GM10266 (cell line): ENCODE measurements at regions not wholly inside any gene's neighbourhood (a gene's known extent, or its start where the extent isn't known, plus 50 kb on each side); places are given as distances from the start of the nearest gene placed in this dataset.

Source experiments
- DNase-seq: peaks from one replicate; pipeline ENCODE4 v3.0.0; 2012; ENCODE audit errors: extremely low spot score
- TF ChIP-seq, protein P1 (sequence below): IDR thresholded peaks from 2 replicates; pipeline ENCODE4 v1.5.1; 2012; ENCODE audit warnings: mild to moderate bottlenecking, low read depth; ENCODE audit not compliant: control insufficient read depth, insufficient read depth; ENCODE audit errors: missing control alignments

DNA sequence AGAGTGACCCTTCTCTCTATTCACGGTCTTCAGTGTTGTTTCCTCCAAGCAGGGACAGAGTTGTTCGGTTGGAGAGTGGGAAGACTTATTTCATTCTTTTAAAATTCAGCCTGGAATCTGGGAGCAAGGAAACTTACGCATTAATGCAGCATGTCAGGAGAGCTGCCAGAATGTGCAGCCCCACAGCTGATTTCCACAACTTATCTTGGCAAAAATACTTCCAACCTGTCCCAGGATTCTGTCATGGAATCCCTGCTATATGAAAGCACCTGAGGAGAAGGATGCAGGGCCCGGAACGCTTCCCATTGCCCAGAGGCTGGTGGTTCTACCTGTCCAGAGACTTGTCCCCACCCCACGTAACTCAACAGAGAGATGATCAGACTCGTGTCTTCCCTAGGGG lies 86.9 kb upstream of the MKI67 start:
- no peak for DNase-seq
- TF ChIP-seq, protein P1, sequence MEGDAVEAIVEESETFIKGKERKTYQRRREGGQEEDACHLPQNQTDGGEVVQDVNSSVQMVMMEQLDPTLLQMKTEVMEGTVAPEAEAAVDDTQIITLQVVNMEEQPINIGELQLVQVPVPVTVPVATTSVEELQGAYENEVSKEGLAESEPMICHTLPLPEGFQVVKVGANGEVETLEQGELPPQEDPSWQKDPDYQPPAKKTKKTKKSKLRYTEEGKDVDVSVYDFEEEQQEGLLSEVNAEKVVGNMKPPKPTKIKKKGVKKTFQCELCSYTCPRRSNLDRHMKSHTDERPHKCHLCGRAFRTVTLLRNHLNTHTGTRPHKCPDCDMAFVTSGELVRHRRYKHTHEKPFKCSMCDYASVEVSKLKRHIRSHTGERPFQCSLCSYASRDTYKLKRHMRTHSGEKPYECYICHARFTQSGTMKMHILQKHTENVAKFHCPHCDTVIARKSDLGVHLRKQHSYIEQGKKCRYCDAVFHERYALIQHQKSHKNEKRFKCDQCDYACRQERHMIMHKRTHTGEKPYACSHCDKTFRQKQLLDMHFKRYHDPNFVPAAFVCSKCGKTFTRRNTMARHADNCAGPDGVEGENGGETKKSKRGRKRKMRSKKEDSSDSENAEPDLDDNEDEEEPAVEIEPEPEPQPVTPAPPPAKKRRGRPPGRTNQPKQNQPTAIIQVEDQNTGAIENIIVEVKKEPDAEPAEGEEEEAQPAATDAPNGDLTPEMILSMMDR, result no peak

GRCh38 chr10:128215733-128216132 lies 89.5 kb upstream of the MKI67 start:
- TF ChIP-seq, protein P1, result no peak
- DNase-seq, result no peak

- no peak for DNase-seq
- TF ChIP-seq, protein P1, result no peak
Measured at GRCh38 chr10:128217136-128217535, 90.9 kb upstream of the MKI67 start.

GRCh38 chr10:128218161-128218560 lies 91.9 kb upstream of the MKI67 start:
- no peak for DNase-seq
- TF ChIP-seq, protein P1, result no peak

GRCh38 chr10:128219295-128219694 lies 93.1 kb upstream of the MKI67 start:
- no peak for DNase-seq
- TF ChIP-seq, protein P1, result no peak

GRCh38 chr10:128220021-128220420 lies 93.8 kb upstream of the MKI67 start:
- TF ChIP-seq, protein P1, result no peak

GRCh38 chr10:128221117-128221516 lies 94.9 kb upstream of the MKI67 start:
- no peak for DNase-seq
- TF ChIP-seq, protein P1, result no peak

More at GRCh38 chr10:128220021-128220420, 93.8 kb upstream of the MKI67 start:
- no peak for DNase-seq
